HG03175 (cell line): ENCODE measurements at regions not wholly inside any gene's neighbourhood (a gene's known extent, or its start where the extent isn't known, plus 50 kb on each side); places are given as distances from the start of the nearest gene placed in this dataset.

Experiments
- ATAC-seq: cut with Tn5 transposase; IDR thresholded peaks from one replicate; pipeline ENCODE4 v1.9.1; 2021; ENCODE audit warnings: mild to moderate bottlenecking, moderate library complexity; ENCODE audit not compliant: unreplicated experiment

DNA sequence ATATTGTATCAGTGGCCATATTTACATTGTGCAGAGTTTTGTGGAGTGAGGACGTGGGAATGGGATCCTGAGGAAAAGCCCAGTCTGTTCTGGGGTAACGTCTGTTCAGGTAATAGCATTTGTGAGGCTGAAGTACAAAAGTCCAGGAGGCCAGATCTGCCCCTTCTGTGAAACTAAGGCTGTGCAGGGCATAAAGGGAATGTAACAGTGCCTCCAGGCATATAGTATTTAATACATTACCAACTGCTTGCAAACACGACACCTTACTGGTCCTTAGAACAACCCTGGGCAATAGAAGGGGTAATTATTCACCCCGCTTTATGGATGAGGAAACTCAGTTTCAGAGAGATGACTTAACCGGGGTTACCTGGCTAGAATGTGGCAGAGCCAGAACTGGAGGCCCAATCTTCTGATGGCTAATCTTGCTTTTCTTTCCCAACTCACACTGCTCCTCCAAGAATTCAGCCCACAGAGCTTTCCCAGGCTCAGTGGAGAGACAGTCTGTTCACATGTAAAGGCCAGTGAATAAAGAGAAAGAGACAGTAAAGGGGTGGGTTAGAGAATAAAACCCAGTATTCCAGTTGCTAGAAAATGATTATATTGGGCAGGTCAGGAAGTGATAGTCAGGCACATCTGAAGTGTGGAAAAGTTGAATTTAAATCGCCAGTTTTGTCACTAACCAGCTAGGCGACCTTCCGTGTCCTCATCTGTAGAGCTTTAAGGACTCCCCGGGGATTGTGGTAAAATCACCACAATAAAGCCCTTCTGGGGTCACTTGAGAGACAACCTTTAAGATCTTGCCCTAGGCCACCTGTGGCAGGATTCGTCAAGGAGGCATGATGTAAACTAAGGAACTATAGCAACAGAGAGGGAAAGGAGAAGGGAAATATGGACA is 280.7 kb upstream of the CITED2 start:
- no peak for ATAC-seq

GRCh38 chr6:139654309-139654708 is 279.9 kb upstream of the CITED2 start:
- no peak for ATAC-seq

DNA sequence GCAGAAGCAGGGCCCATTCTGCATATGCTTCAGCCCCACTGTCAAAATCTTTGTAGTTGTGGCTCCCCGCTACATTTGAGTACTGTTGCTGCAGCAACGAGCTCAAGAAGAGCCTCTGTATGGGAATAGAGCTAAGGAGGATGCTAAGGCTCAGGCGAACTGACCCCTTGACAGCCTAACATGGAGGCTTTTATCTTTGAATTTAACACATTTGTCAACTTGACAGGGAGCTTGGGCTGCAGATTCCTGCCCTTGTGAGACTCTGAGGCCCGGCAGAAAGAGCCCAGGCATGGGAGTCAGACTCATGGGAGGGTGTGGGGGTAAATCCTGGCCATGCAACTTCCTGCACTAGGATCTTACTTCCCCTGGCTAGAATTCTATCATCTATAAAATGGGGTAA is 278.7 kb upstream of the CITED2 start:
- ATAC-seq = no peak

- no peak for ATAC-seq
Observed at GRCh38 chr6:139650941-139651340, 276.5 kb upstream of the CITED2 start.

DNA sequence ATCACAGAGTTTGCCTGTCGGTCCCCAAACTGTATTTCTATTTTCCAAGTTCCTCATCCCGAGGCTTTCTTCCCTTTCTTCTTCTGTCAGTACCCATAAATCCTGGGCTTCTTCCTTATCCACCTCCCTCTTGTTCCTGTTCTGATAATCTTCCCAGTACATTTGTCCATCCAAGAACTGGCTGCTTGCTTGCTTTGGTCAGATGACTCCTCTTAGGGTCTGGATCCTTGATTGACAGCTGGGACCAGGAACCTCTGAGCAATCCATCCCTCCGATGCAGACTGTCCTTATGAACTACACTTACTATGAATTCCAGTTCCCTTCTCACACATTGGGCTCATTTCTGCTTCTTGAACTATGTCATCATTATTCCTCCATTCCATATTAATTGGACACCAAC is 275.3 kb upstream of the CITED2 start:
- no peak for ATAC-seq

DNA sequence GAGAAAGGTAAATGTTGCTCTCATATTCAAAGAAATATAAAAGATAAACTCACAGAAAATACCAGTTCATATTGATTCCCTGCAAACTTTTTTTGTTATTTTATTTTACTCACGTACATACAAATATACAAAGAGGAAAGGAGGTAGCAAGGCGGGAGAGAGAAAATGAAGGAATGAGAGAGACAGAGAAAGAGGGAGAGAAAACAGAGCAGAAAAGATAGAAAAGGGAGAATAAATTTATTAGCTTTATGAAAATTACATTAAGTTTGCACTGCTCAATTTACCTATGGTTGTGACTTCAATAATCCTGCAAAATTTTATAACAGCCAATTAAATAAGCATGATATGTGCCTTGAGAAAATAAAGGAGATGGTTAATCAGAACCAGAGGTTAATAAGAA is 274.7 kb upstream of the CITED2 start:
- ATAC-seq = no peak

- no peak for ATAC-seq
Observed at GRCh38 chr6:139648430-139649000, 274.1 kb upstream of the CITED2 start.

- no peak for ATAC-seq
Observed at GRCh38 chr6:139647841-139648240, 273.4 kb upstream of the CITED2 start.

- no peak for ATAC-seq
Observed at GRCh38 chr6:139647016-139647415, 272.6 kb upstream of the CITED2 start.

DNA sequence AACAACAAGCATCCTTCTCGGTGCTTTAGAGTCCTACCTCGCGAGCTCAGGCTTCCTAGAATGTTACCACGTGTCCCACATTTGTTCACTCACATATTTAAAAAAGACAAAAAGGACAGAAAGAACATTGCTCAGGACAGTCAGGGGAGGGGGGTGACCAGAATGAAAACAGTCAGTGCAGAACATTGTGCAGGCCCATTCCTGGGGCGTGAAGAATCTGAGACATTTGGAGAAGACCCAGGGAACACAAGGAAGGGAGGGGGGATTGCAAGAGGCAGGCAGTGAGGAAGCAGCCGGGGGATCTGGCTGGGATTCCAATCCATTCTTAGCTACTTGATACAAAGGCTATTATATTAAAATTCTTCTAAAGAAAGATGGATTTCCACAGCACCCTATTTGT is 270.4 kb upstream of the CITED2 start:
- no peak for ATAC-seq

DNA sequence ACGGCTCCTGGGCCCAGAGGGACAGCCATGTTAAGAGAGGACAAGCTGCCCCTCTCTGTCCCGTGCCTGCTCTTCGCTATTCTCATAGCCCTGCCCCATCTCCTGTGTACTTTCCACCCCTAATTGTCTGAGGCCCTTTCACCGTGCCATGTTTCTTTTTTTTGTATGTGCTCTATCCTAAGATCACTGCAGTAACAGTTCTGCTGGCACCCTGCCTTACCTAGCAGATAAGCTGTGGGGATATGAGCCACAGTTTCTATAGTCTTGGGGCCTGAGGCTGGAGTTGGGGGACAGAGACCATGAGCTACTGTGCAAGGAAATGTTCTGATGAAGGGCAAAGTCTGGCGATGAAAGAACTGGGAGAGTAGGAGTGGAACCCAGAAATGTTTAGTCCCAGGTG is 269.5 kb upstream of the CITED2 start:
- no peak for ATAC-seq

DNA sequence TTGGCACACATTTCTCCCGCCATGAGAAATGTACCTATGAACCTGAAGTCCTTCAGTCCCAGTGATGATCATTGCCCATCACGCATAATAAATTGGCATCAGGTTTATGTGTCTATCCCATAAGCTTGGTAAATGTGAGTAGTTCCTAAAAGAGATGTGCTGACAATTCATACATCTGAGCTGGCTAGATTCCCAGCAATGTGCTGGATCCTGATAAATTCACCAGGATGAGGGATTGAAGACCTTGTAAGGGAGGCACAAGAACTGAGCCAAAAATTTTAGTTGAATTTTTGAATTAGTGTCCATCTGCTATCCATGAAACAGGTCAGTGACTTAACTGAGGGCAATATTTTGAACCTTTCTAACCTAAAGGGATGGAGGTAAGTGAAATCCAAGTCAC is 267.9 kb upstream of the CITED2 start:
- ATAC-seq = no peak

- ATAC-seq = no peak
Observed at GRCh38 chr6:139641376-139641775, 266.9 kb upstream of the CITED2 start.

- ATAC-seq = no peak
Observed at GRCh38 chr6:139640921-139641320, 266.5 kb upstream of the CITED2 start.

DNA sequence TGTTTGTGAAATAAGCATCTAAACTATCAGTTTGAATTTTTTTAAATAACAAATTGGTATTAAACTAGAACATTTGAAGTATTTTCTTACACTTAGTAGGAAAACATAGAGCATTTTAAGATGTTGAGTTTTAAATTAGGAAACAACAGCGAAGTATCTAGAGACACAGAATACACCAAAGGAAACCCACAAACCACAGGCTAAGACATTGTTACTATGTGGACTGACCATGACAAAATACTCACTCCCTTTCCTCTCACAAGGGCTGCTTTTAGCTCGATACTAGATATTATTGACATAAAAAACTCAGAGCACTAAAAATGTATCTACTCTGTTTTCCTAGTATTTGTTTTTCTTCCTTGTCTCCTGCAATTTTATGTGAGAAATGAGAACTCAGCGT is 266.0 kb upstream of the CITED2 start:
- peak; percentile 81 for ATAC-seq

- ATAC-seq = no peak
Observed at GRCh38 chr6:139639507-139639906, 265.1 kb upstream of the CITED2 start.

GRCh38 chr6:139638179-139638941 is 263.9 kb upstream of the CITED2 start:
- ATAC-seq = no peak

GRCh38 chr6:139637766-139638165 is 263.3 kb upstream of the CITED2 start:
- ATAC-seq = no peak

DNA sequence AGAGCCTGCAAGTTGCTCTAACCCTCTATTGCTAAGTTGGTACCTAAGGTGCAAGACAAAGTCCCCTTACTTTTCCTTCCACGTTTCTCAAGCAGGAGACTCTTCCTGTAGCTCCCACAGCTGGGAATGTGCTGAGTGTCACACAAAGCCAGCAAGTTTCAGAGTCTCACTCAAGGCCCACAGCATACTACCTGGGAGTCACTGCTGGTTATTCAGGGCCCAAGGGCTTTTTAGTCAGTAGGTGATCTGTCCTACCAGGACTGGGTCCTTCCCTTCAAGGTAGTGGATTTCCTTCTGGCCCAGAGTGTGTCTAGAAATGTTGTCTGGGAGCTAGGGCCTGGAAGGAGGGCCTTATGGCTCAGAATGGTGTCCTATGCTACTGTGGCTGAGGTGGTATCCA is 261.9 kb upstream of the CITED2 start:
- ATAC-seq = no peak

- ATAC-seq = no peak
Observed at GRCh38 chr6:139635401-139636130, 261.1 kb upstream of the CITED2 start.

GRCh38 chr6:139632840-139633239 is 258.4 kb upstream of the CITED2 start:
- ATAC-seq = no peak
